ENCODE measurements at regions not wholly inside any gene's neighbourhood (a gene's known extent, or its start where the extent isn't known, plus 50 kb on each side); places are given as distances from the start of the nearest gene placed in this dataset.

- Histone ChIP-seq H3K9me3 (no peaks in the 10 kb centered on the region), H3K4me3 (no peak overlapping the region), H3K36me3 (no peaks in the 10 kb centered on the region), H3K27me3 (no peaks in the 10 kb centered on the region), H3K27ac (no peak overlapping the region), H3K4me1 (peaks cover 18 to 22% of the 10 kb centered on the region in 2 donors)
- no peak for TF ChIP-seq POLR2A (IDR thresholded peaks at IDR 0.05)
- no peak for TF ChIP-seq CTCF (IDR thresholded peaks at IDR 0.05 in 4 of 5, conservative IDR thresholded peaks at IDR 0.05 in 1 of 5)
- intact Hi-C loops (cut with DNase I; ENCODE audit: low total_unique reads), result no loop called here
- in situ Hi-C loops (cut with MboI; ENCODE audit: low sequenced_read_pairs in 4 of 4), result no loop called here
- ATAC-seq, result no peak
- DNase-seq, result no peak
Observed at GRCh38 chr2:220963930-220964329, 608.2 kb downstream of the EPHA4 start.

GRCh38 chr2:220966636-220967035 lies 605.5 kb downstream of the EPHA4 start:
- Histone ChIP-seq H3K27ac (no peak overlapping the region), H3K4me1 (peaks cover 0 to 5% of the 10 kb centered on the region in 2 donors), H3K9me3 (no peaks in the 10 kb centered on the region), H3K4me3 (no peak overlapping the region), H3K27me3 (no peaks in the 10 kb centered on the region), H3K36me3 (no peaks in the 10 kb centered on the region)
- in situ Hi-C loops (cut with MboI; ENCODE audit: low sequenced_read_pairs in 4 of 4), result no loop called here
- intact Hi-C loops (cut with DNase I; ENCODE audit: low total_unique reads), result no loop called here
- ATAC-seq, result no peak
- no peak for TF ChIP-seq CTCF (IDR thresholded peaks at IDR 0.05 in 4 of 5, conservative IDR thresholded peaks at IDR 0.05 in 1 of 5)
- TF ChIP-seq POLR2A (IDR thresholded peaks at IDR 0.05), result no peak
- DNase-seq, result no peak

GRCh38 chr2:220969348-220969747 lies 602.8 kb downstream of the EPHA4 start:
- Histone ChIP-seq H3K27ac (peak overlapping the region in 1 of 4 donors; percentile 67), H3K9me3 (no peaks in the 10 kb centered on the region), H3K4me3 (no peak overlapping the region), H3K27me3 (no peaks in the 10 kb centered on the region), H3K36me3 (no peaks in the 10 kb centered on the region), H3K4me1 (peaks cover 0 to 5% of the 10 kb centered on the region in 2 donors)
- TF ChIP-seq CTCF (IDR thresholded peaks at IDR 0.05 in 4 of 5, conservative IDR thresholded peaks at IDR 0.05 in 1 of 5), result no peak
- TF ChIP-seq POLR2A (IDR thresholded peaks at IDR 0.05), result no peak
- DNase-seq (peak in 1 of 2 donors; percentile 10), ATAC-seq (peak; percentile 82 to 99)
- in situ Hi-C loops (cut with MboI; ENCODE audit: low sequenced_read_pairs in 4 of 4), result no loop called here
- intact Hi-C loops (cut with DNase I; ENCODE audit: low total_unique reads), result no loop called here

- H3K9me3 ChIP-seq, result no peaks in the 10 kb centered on the region
- in situ Hi-C loops (cut with MboI; ENCODE audit: low sequenced_read_pairs in 4 of 4), result no loop called here
- TF ChIP-seq CTCF (IDR thresholded peaks at IDR 0.05 in 4 of 5, conservative IDR thresholded peaks at IDR 0.05 in 1 of 5) (no peak), POLR2A (IDR thresholded peaks at IDR 0.05) (no peak)
Observed at GRCh38 chr2:220980966-220981675, 591.0 kb downstream of the EPHA4 start.

More at GRCh38 chr2:220980966-220981675, 591.0 kb downstream of the EPHA4 start:
- intact Hi-C loops (cut with DNase I; ENCODE audit: low total_unique reads), result no loop called here
- H3K27ac ChIP-seq, result no peak overlapping the region
- H3K36me3 ChIP-seq, result no peaks in the 10 kb centered on the region
- no peak overlapping the region for H3K4me3 ChIP-seq
- DNase-seq (no peak), ATAC-seq (no peak)
- H3K27me3 ChIP-seq, result peaks cover 0 to 4% (median 0%) of the 10 kb centered on the region in 3 donors
- H3K4me1 ChIP-seq, result no peaks in the 10 kb centered on the region

All from gastrocnemius medialis (tissue), 4 donors.